GM12872 (cell line): ENCODE measurements at regions not wholly inside any gene's neighbourhood (a gene's known extent, or its start where the extent isn't known, plus 50 kb on each side); places are given as distances from the start of the nearest gene placed in this dataset.
A peak's percentile ranks its signal among the peaks of the same experiment; 100 is the strongest.

ENCODE experiments used
- TF ChIP-seq, protein P1 (sequence below): IDR thresholded peaks from 3 replicates; pipeline ENCODE4 v1.5.1; 2011; ENCODE audit warnings: low read depth, mild to moderate bottlenecking, low read length, moderate library complexity; ENCODE audit not compliant: insufficient read depth

DNA sequence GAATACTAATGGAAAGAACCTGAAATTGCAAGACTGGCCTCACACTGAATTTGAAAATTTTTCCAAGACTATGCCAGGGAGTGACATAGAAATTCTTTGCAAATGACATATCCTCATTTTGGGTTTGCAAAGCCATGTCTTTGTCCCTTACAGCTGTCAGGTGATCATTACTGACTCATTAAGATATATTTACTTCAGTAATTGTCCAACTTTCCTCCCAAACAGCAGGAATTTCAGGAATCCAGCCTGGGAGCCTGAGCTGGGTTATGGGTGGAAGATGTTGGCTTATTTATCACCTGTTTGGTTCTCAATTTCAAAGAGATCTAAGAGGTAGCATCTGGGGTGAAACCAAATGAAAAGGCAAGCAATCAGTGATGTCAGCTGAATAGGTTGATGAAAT is 111.6 kb upstream of the ACP3 start:
- TF ChIP-seq, protein P1, sequence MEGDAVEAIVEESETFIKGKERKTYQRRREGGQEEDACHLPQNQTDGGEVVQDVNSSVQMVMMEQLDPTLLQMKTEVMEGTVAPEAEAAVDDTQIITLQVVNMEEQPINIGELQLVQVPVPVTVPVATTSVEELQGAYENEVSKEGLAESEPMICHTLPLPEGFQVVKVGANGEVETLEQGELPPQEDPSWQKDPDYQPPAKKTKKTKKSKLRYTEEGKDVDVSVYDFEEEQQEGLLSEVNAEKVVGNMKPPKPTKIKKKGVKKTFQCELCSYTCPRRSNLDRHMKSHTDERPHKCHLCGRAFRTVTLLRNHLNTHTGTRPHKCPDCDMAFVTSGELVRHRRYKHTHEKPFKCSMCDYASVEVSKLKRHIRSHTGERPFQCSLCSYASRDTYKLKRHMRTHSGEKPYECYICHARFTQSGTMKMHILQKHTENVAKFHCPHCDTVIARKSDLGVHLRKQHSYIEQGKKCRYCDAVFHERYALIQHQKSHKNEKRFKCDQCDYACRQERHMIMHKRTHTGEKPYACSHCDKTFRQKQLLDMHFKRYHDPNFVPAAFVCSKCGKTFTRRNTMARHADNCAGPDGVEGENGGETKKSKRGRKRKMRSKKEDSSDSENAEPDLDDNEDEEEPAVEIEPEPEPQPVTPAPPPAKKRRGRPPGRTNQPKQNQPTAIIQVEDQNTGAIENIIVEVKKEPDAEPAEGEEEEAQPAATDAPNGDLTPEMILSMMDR = no peak

DNA sequence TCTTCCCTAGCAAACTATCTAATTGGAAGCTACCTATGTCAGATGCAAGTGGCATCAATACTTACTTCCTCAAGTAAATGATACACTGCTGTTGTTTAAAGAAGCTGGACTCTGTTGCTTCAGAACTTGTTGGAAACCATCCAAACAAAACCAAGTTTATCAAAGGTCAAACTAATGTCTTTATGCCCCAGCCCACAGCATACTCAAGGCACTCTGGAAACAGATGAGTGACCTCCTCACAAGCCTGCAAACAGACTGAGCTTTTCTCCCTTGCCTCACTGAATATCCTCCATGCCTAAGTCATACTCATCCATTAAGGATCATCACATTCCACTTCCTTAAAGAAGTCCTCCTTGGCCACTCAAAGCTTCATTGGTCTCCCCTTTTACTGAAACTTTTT is 107.4 kb upstream of the ACP3 start:
- TF ChIP-seq, protein P1 = no peak

DNA sequence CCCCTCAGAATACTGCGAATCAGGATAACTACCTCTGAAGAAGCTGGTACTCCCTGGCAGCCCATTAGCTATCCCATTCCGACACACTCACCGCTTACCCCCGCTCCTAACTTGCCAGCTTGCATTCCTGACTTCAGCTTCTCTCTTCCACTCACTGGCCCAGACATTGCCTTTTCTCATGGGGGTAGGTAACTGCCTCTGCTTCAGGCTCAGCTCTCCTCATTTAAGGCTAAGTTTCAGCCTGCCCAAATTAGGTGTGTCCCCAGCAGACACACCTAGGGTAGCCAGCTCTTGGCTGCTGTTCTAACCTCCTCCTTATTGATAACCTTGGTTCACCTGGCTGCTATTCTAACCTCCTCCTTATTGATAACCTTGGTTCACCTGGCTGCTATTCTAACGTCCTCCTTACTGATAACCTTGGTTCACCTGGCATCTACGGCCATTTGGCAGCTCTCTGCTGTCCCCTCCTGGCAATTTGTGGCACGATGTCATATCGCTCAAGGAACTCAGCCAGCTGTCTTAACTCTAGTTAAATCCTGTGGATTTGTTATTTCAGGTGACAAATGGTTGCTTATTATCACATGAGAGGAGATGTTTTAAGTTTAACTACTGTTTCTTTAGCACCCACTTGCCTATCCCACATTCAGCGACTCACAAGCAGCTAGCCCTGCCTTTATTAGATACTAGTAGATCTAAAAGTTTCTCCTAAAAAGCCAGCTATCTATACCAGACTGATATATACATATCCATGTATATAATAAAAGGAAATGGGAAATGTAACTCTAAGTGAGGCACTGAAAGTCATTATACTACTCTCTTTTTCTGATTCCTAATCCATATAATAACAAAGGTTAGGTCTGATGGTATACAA is 106.5 kb upstream of the ACP3 start:
- TF ChIP-seq, protein P1 = peak; percentile 85

DNA sequence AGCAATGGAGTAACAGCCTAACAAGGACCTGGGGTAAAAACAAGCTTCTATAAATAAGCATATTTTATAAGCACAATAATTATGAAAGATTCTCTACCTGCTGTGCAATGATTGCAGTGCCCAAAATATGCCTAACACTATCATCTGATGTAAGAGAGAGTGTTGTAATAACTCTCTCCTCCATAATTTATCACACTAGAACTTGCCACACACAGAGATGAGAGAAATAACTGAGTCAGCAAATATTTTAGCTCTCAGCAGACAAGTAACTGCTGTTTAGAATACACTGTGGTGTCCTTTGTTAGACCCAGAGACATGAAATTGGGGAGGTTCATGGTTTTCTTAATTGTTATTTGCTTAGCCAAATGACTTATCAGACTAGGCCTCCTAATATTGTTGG is 105.3 kb upstream of the ACP3 start:
- TF ChIP-seq, protein P1 = no peak

DNA sequence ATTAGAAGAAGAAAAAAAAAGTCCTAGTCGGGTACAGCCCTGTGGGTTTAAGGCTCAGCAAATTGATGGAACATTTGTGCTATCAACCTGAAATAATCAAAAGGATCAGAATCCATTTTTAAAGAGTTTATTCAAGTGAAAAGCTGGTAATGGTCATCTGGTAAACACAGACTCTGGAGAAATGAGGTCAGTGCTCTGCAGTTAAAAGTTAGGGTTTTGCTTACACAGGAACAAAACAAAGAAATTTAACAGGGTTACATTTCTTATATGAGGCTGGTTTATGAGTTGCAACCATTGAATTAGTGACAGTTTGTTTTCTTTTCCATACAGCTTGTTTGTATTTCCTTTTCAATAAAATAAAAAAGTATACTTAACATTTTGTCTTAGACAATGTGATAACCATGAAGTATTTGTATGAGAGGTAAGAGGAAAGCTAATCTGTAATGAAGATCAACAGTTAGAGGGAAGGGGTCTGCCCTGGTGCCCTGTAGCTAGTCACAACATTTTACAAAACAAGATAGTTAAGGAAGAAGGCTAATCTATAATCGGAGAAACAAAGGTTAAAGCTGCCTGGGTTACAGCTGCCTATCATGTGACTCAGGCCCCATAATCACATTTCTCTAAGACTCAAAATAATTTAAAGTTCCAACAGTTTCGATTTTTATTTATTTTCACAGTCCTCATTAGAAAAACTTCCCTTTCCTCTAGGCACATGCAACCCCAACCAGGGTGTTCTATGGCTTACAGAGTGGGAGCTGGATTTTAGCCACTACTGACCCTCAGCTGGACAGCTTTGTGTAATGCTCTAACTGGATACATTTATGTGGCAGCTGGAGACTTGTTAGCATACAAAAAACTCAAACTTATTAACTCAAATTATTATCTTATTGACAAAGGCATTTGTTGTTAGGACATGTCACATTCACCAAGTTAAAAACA is 98.1 kb upstream of the ACP3 start:
- TF ChIP-seq, protein P1 = no peak

DNA sequence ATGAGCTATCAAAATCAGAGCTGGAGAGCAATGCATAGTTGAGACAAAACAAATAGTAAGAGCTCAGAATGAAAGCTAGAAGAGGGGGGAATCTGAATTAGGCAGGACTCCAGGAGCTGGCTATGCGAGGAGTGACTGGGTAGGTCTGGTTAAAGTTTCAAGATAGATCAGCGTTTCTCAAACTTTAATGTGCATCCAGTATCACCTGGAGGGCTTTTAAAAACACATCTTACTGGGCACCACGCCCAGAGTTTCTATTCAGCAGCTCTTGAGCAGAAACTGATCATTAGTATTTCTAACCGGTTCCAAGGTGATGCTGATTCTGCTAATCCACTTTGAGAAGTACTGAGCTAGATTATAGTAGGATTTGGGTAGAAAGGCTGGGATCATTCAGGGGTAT is 96.2 kb upstream of the ACP3 start:
- TF ChIP-seq, protein P1 = no peak

DNA sequence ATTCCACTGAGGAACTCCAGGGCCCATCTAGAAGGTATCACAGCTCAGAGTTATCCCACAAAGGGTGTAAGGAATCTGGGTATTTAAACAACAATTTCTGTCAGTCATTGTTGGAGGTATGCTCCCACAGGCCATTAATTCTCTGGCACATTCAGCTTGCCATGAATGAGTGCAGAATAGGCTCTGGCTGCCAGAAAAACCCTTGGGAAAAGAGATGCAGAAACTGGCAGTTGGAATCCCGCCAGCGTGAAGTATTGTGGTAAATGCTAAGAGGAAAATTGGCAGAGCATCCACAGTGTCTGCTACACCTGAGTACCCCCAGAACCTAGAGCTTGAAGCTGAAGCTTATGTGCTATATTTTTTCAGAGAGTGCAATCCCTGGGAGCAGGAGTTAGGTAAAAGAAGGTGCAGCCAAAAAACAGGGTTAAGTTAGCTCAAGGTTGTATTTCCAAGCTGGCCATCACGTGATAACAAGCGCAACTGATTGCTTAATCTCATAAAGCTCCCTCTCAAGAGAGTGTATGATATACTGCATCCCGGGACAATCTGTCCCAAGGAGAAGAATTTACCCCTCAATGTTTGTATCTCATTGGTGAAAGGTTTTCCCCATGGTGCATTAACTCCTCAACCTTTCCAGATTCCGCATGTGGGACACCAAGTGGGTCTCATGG is 94.2 kb upstream of the ACP3 start:
- TF ChIP-seq, protein P1 = no peak
